Calu3 (cell line): ENCODE measurements at regions not wholly inside any gene's neighbourhood (a gene's known extent, or its start where the extent isn't known, plus 50 kb on each side); places are given as distances from the start of the nearest gene placed in this dataset.

Experiments
- BruUV-seq: library from RNA; stranded (reverse); fragments of 400-500 nt; replicated peaks from 2 replicates; lab custom pipeline; 2021; lab: Mats Ljungman, UMichigan
- CTCF ChIA-PET: fragments of 300-600 bp; sonication (Branson Sonifier 250); formaldehyde crosslinking; loops from one replicate; lab custom pipeline; 2022; ENCODE audit warnings: antibody characterized with exemption; lab: Charles Lee
- DNase-seq: peaks from one replicate; pipeline ENCODE4 v3.0.0; 2022
- H3K27ac Mint-ChIP-seq: one replicate; pipeline ENCODE4 v1.8.0; 2022; ENCODE audit warnings: mixed read lengths; ENCODE audit not compliant: unreplicated experiment
- H3K27me3 Mint-ChIP-seq: one replicate; pipeline ENCODE4 v1.8.0; 2022; ENCODE audit warnings: mixed read lengths; ENCODE audit not compliant: unreplicated experiment
- H3K36me3 Mint-ChIP-seq: one replicate; pipeline ENCODE4 v1.8.0; 2022; ENCODE audit warnings: mild to moderate bottlenecking, moderate library complexity, mixed read lengths; ENCODE audit not compliant: insufficient read depth, unreplicated experiment
- H3K4me1 Mint-ChIP-seq: one replicate; pipeline ENCODE4 v1.8.0; 2022; ENCODE audit warnings: mild to moderate bottlenecking, low read depth, mixed read lengths; ENCODE audit not compliant: unreplicated experiment
- H3K4me3 Mint-ChIP-seq: one replicate; pipeline ENCODE4 v1.8.0; 2022; ENCODE audit warnings: mild to moderate bottlenecking, low read depth, moderate library complexity, mixed read lengths; ENCODE audit not compliant: unreplicated experiment
- H3K9me3 Mint-ChIP-seq: one replicate; pipeline ENCODE4 v1.8.0; 2022; ENCODE audit warnings: low read depth, mixed read lengths; ENCODE audit not compliant: unreplicated experiment
- CTCF ChIP-seq: fragments of 200-600 bp; IDR thresholded peaks from one replicate; pipeline ENCODE4 v1.8.0; 2022; ENCODE audit warnings: antibody characterized with exemption; ENCODE audit not compliant: unreplicated experiment
- intact Hi-C: fragments of 100-400 bp; cut with micrococcal nuclease; formaldehyde crosslinking; loops from one replicate; pipeline ENCODE4 v1.10.0; 2022; ENCODE audit not compliant: unreplicated experiment

- Mint-ChIP-seq H3K4me1 (no peaks in the 10 kb centered on the region), H3K36me3 (no peaks in the 10 kb centered on the region), H3K27me3 (peaks cover 37% of the 10 kb centered on the region), H3K4me3 (no peak overlapping the region), H3K9me3 (no peaks in the 10 kb centered on the region), H3K27ac (no peak overlapping the region)
- BruUV-seq: no TSS peak
- CTCF ChIA-PET: interaction anchor here (0.6 kb wide), 1 partner anchor 68 kb away, joined by 7 read pairs; no protein-coding TSS in a partner anchor
- DNase-seq: no peak
- intact Hi-C loops: no loop called here
- TF ChIP-seq CTCF: no peak
Measured at GRCh38 chr2:121895723-121896571, 140.5 kb downstream of the TSN start.

GRCh38 chr2:121897335-121897970, 142.0 kb downstream of the TSN start:
- CTCF ChIA-PET: interaction anchor here (0.6 to 1.0 kb wide), 4 partner anchors 10 to 42 kb away, joined by 3 to 4 read pairs (median 4); no protein-coding TSS in a partner anchor
- peak; percentile 53 for DNase-seq
- Mint-ChIP-seq H3K4me3 (no peak overlapping the region), H3K36me3 (no peaks in the 10 kb centered on the region), H3K27me3 (peaks cover 51% of the 10 kb centered on the region), H3K27ac (no peak overlapping the region), H3K9me3 (no peaks in the 10 kb centered on the region), H3K4me1 (no peaks in the 10 kb centered on the region)
- intact Hi-C loops: no loop called here
- BruUV-seq: no TSS peak
- peak; percentile 57 for TF ChIP-seq CTCF

- TF ChIP-seq CTCF: no peak
- H3K27ac Mint-ChIP-seq: no peak overlapping the region
- no peaks in the 10 kb centered on the region for H3K36me3 Mint-ChIP-seq
- intact Hi-C loops: no loop called here
- H3K4me3 Mint-ChIP-seq: no peak overlapping the region
- no peaks in the 10 kb centered on the region for H3K9me3 Mint-ChIP-seq
- no TSS peak for BruUV-seq
- H3K4me1 Mint-ChIP-seq: no peaks in the 10 kb centered on the region
- DNase-seq: no peak
- peaks cover 61% of the 10 kb centered on the region for H3K27me3 Mint-ChIP-seq
- CTCF ChIA-PET: interaction anchor here (0.6 kb wide), 1 partner anchor 142 kb away, joined by 3 read pairs; no protein-coding TSS in a partner anchor
Measured at GRCh38 chr2:121898483-121898882, 143.0 kb downstream of the TSN start.

- no TSS peak for BruUV-seq
- no peak overlapping the region for H3K27ac Mint-ChIP-seq
- no peak for DNase-seq
- peaks cover 80% of the 10 kb centered on the region for H3K27me3 Mint-ChIP-seq
- no peaks in the 10 kb centered on the region for H3K4me1 Mint-ChIP-seq
- H3K4me3 Mint-ChIP-seq: no peak overlapping the region
- H3K9me3 Mint-ChIP-seq: no peaks in the 10 kb centered on the region
- intact Hi-C loops: no loop called here
- H3K36me3 Mint-ChIP-seq: no peaks in the 10 kb centered on the region
- TF ChIP-seq CTCF: no peak
- CTCF ChIA-PET: interaction anchor here (0.6 kb wide), 1 partner anchor 15 kb away, joined by 3 read pairs; no protein-coding TSS in a partner anchor
Measured at GRCh38 chr2:121900391-121900790, 144.9 kb downstream of the TSN start.
